Right cardiac atrium (tissue), 5 donors: ENCODE measurements at regions not wholly inside any gene's neighbourhood (a gene's known extent, or its start where the extent isn't known, plus 50 kb on each side); places are given as distances from the start of the nearest gene placed in this dataset.

Experiments used
- ATAC-seq, 2 donors: fragments of 200-7000 bp; cut with Tn5 transposase; one replicate each; pipeline versions ENCODE4 v1.8.0 to v1.9.1; 2020; ENCODE audit warnings: moderate library complexity in 2 of 2, mild to moderate bottlenecking in 1 of 2
- DNase-seq, 3 donors: peaks; one replicate each; pipeline ENCODE4 v3.0.0-alpha.2; 2020
- H3K27ac ChIP-seq: one replicate; pipeline ENCODE4 v1.5.1; 2013; ENCODE audit warnings: mild to moderate bottlenecking, low read length, control low read depth, moderate library complexity
- H3K27me3 ChIP-seq: one replicate; pipeline ENCODE4 v1.6.1; 2013; ENCODE audit not compliant: control insufficient read depth, insufficient read depth
- H3K4me1 ChIP-seq: one replicate; pipeline ENCODE4 v1.6.1; 2013; ENCODE audit warnings: low read length; ENCODE audit not compliant: control insufficient read depth, insufficient read depth
- H3K4me3 ChIP-seq: one replicate; pipeline ENCODE4 v1.5.1; 2013; ENCODE audit warnings: low read length, control low read depth
- H3K9me3 ChIP-seq: one replicate; pipeline ENCODE4 v1.6.1; 2013; ENCODE audit warnings: low read length; ENCODE audit not compliant: control insufficient read depth
- WGBS: extraction: QIAGEN DNeasy Blood & Tissue Kit; methylation state at CpG from one replicate; pipeline ENCODE4 v1.1.7; 2013; 5-methylcytosine and 5-hydroxymethylcytosine counted together
- intact Hi-C, 4 donors: fragments of 100-400 bp; cut with DNase I; formaldehyde crosslinking; loops; one replicate each; pipeline versions ENCODE4 v1.11.0 to v1.14.0; 2022 to 2023
- donor health status: healthy with polysubstance abuse.
- donor health status: DM: no; HTN: yes; CAD: no.
- donor health status: DM: no; HTN: no; CAD: no.
- donor health status: DM: no; HTN: yes; CAD: no; lungs with severe emphysema.
- donor health status: DM: yes; HTN: yes; CAD: no.

- intact Hi-C loops = no loop called here
- ATAC-seq (peak; percentile 66 to 75), DNase-seq (no peak)
- Histone ChIP-seq H3K27ac (no peak overlapping the region), H3K4me1 (no peaks in the 10 kb centered on the region), H3K9me3 (no peaks in the 10 kb centered on the region), H3K4me3 (peak overlapping the region; percentile 0), H3K27me3 (no peaks in the 10 kb centered on the region)
- 17% methylated on average over 2 of the region's 2 CpGs for WGBS
Measured at GRCh38 chr6:81562169-81562568, 190.3 kb downstream of the TENT5A start.

- DNase-seq = no peak
- no peaks in the 10 kb centered on the region for H3K9me3 ChIP-seq
- intact Hi-C loops = no loop called here
- no peaks in the 10 kb centered on the region for H3K27me3 ChIP-seq
- H3K4me1 ChIP-seq = no peaks in the 10 kb centered on the region
- ATAC-seq = no peak
- H3K27ac ChIP-seq = no peak overlapping the region
- H3K4me3 ChIP-seq = peak overlapping the region; percentile 0
- 50% methylated on average over 2 of the region's 2 CpGs for WGBS
Measured at GRCh38 chr6:81561731-81562130, 190.8 kb downstream of the TENT5A start.

- Histone ChIP-seq H3K4me3 (no peak overlapping the region), H3K4me1 (no peaks in the 10 kb centered on the region), H3K27ac (no peak overlapping the region), H3K9me3 (no peaks in the 10 kb centered on the region), H3K27me3 (no peaks in the 10 kb centered on the region)
- intact Hi-C loops = no loop called here
- no peak for ATAC-seq
- DNase-seq = no peak
- 58% methylated on average over 2 of the region's 2 CpGs for WGBS
Measured at GRCh38 chr6:81561071-81561564, 191.4 kb downstream of the TENT5A start.

- Histone ChIP-seq H3K4me1 (no peaks in the 10 kb centered on the region), H3K27me3 (no peaks in the 10 kb centered on the region), H3K9me3 (no peaks in the 10 kb centered on the region), H3K27ac (no peak overlapping the region), H3K4me3 (no peak overlapping the region)
- WGBS = 81% methylated on average over 1 of the region's 1 CpG
- intact Hi-C loops = no loop called here
- ATAC-seq (no peak), DNase-seq (no peak)
Measured at GRCh38 chr6:81557811-81558210, 194.7 kb downstream of the TENT5A start.

GRCh38 chr6:81556551-81556950 is 195.9 kb downstream of the TENT5A start:
- Histone ChIP-seq H3K4me1 (no peaks in the 10 kb centered on the region), H3K9me3 (no peaks in the 10 kb centered on the region), H3K27me3 (no peaks in the 10 kb centered on the region), H3K27ac (no peak overlapping the region), H3K4me3 (no peak overlapping the region)
- intact Hi-C loops = no loop called here
- WGBS = 38% methylated on average over 2 of the region's 2 CpGs
- ATAC-seq = no peak
- DNase-seq = no peak

GRCh38 chr6:81553216-81553615 is 199.3 kb downstream of the TENT5A start:
- intact Hi-C loops = no loop called here
- Histone ChIP-seq H3K27me3 (no peaks in the 10 kb centered on the region), H3K4me1 (no peaks in the 10 kb centered on the region), H3K27ac (no peak overlapping the region), H3K4me3 (no peak overlapping the region), H3K9me3 (no peaks in the 10 kb centered on the region)
- ATAC-seq = no peak
- no peak for DNase-seq
- 61% methylated on average over 2 of the region's 2 CpGs for WGBS

GRCh38 chr6:81552644-81553043 is 199.8 kb downstream of the TENT5A start:
- ATAC-seq = no peak
- no peak for DNase-seq
- WGBS = 63% methylated on average over 3 of the region's 3 CpGs

GRCh38 chr6:81547149-81547548 is 205.3 kb downstream of the TENT5A start:
- DNase-seq (no peak), ATAC-seq (no peak)
- Histone ChIP-seq H3K9me3 (no peaks in the 10 kb centered on the region), H3K27me3 (no peaks in the 10 kb centered on the region), H3K27ac (no peak overlapping the region), H3K4me3 (no peak overlapping the region), H3K4me1 (no peaks in the 10 kb centered on the region)
- intact Hi-C loops = no loop called here
- 88% methylated on average over 3 of the region's 3 CpGs for WGBS

More at GRCh38 chr6:81552644-81553043, 199.8 kb downstream of the TENT5A start:
- Histone ChIP-seq H3K4me1 (no peaks in the 10 kb centered on the region), H3K4me3 (no peak overlapping the region), H3K27me3 (no peaks in the 10 kb centered on the region), H3K27ac (no peak overlapping the region), H3K9me3 (no peaks in the 10 kb centered on the region)
- intact Hi-C loops = no loop called here

- H3K9me3 ChIP-seq = no peaks in the 10 kb centered on the region
- WGBS = 69% methylated on average over 2 of the region's 2 CpGs
- intact Hi-C loops = no loop called here
Measured at GRCh38 chr6:81534934-81535465, 217.5 kb downstream of the TENT5A start.

GRCh38 chr6:81531869-81532561 is 220.5 kb downstream of the TENT5A start:
- intact Hi-C loops = no loop called here
- Histone ChIP-seq H3K27me3 (no peaks in the 10 kb centered on the region), H3K27ac (no peak overlapping the region), H3K4me1 (no peaks in the 10 kb centered on the region), H3K4me3 (no peak overlapping the region), H3K9me3 (no peaks in the 10 kb centered on the region)
- ATAC-seq (no peak), DNase-seq (no peak)
- 55% methylated on average over 3 of the region's 3 CpGs for WGBS

More at GRCh38 chr6:81534934-81535465, 217.5 kb downstream of the TENT5A start:
- Histone ChIP-seq H3K27me3 (no peaks in the 10 kb centered on the region), H3K4me3 (no peak overlapping the region), H3K27ac (no peak overlapping the region), H3K4me1 (no peaks in the 10 kb centered on the region)
- DNase-seq (no peak), ATAC-seq (no peak)

GRCh38 chr6:81517455-81517854 is 235.0 kb downstream of the TENT5A start:
- Histone ChIP-seq H3K4me1 (no peaks in the 10 kb centered on the region), H3K4me3 (no peak overlapping the region), H3K9me3 (no peaks in the 10 kb centered on the region), H3K27ac (no peak overlapping the region), H3K27me3 (no peaks in the 10 kb centered on the region)
- DNase-seq (no peak), ATAC-seq (no peak)
- 68% methylated on average over 3 of the region's 3 CpGs for WGBS
- intact Hi-C loops = no loop called here
